ENCODE measurements at regions not wholly inside any gene's neighbourhood (a gene's known extent, or its start where the extent isn't known, plus 50 kb on each side); places are given as distances from the start of the nearest gene placed in this dataset.
A peak's percentile ranks its signal among the peaks of the same experiment; 100 is the strongest.

- TF ChIP-seq ZNF761 (CRISPR knock-in tag; conservative IDR thresholded peaks at IDR 0.05) (no peak), ZNF460 (CRISPR knock-in tag; IDR thresholded peaks at IDR 0.05; ENCODE audit: borderline replicate concordance) (no peak), CTCF (CRISPR knock-in tag; IDR thresholded peaks at IDR 0.05) (no peak), IRF9 (CRISPR knock-in tag; IDR thresholded peaks at IDR 0.05; ENCODE audit: borderline replicate concordance) (no peak), ATF7 (IDR thresholded peaks at IDR 0.05) (peak; percentile 49; the same call in 1 of the 2 replicates), ATF7 (CRISPR knock-in tag; IDR thresholded peaks at IDR 0.05) (no peak), MYNN (CRISPR knock-in tag; IDR thresholded peaks at IDR 0.05; ENCODE audit: low read depth) (no peak), ZBTB34 (CRISPR knock-in tag; IDR thresholded peaks at IDR 0.05) (no peak)
Measured at GRCh38 chr1:219817914-219818313, 110.4 kb downstream of the SLC30A10 start.

All from HepG2 (cell line).